Breast epithelium (tissue), 4 donors: ENCODE measurements at regions not wholly inside any gene's neighbourhood (a gene's known extent, or its start where the extent isn't known, plus 50 kb on each side); places are given as distances from the start of the nearest gene placed in this dataset.

Experiments used
- DNase-seq, 2 donors: peaks; one replicate each; pipeline ENCODE4 v3.0.0-alpha.2; 2019; ENCODE audit warnings: low spot score in 2 of 2
- H3K27ac ChIP-seq, 2 donors: fragments of 200-600 bp; sonication (generic) in 1 of 2; one replicate each; pipeline ENCODE4 v1.5.1; 2016 to 2019; ENCODE audit warnings: mild to moderate bottlenecking in 1 of 2
- H3K27me3 ChIP-seq, 2 donors: fragments of 200-600 bp; sonication (generic) in 1 of 2; one replicate each; pipeline versions ENCODE4 v1.5.1 to v1.6.0; 2017 to 2019; ENCODE audit warnings: control low read depth in 1 of 2, mild to moderate bottlenecking in 1 of 2
- H3K36me3 ChIP-seq: fragments of 200-600 bp; one replicate; pipeline ENCODE4 v1.5.1; 2019
- H3K4me1 ChIP-seq, 2 donors: fragments of 200-600 bp; sonication (generic); one replicate each; pipeline ENCODE4 v1.5.1; 2016 to 2019; ENCODE audit warnings: control low read depth in 1 of 2
- H3K4me3 ChIP-seq, 3 donors: fragments of 200-600 bp; sonication (generic); 1 replicate in 2 of 3; 2 replicates in 1 of 3; pipeline ENCODE4 v1.5.1; 2016 to 2019; ENCODE audit warnings: mild to moderate bottlenecking in 3 of 3, moderate library complexity in 2 of 3
- H3K9me3 ChIP-seq, 2 donors: fragments of 200-600 bp; sonication (generic) in 1 of 2; one replicate each; pipeline ENCODE4 v1.5.1; 2016 to 2019; ENCODE audit warnings: control low read depth in 1 of 2
- CTCF ChIP-seq, 3 donors: fragments of 450-650 bp; IDR thresholded peaks; one replicate each; pipeline ENCODE4 v1.5.1; 2016 to 2017; ENCODE audit warnings: antibody characterized with exemption in 3 of 3, mild to moderate bottlenecking in 3 of 3, moderate library complexity in 3 of 3
- POLR2A ChIP-seq: fragments of 450-650 bp; IDR thresholded peaks from one replicate; pipeline ENCODE4 v1.6.1; 2016; ENCODE audit warnings: antibody characterized with exemption, mild to moderate bottlenecking, moderate library complexity
- POLR2AphosphoS5 ChIP-seq, 3 donors: sonication (generic); formaldehyde crosslinking; IDR thresholded peaks; one replicate each; pipeline ENCODE4 v1.6.1; 2017; ENCODE audit warnings: antibody characterized with exemption in 3 of 3
- intact Hi-C: fragments of 100-400 bp; cut with DNase I; formaldehyde crosslinking; loops from one replicate; pipeline ENCODE4 v1.15.1; 2023; ENCODE audit warnings: low total_unique reads

- H3K27me3 ChIP-seq = no peaks in the 10 kb centered on the region
- intact Hi-C loops = no loop called here
- H3K27ac ChIP-seq = no peak overlapping the region
- TF ChIP-seq CTCF (IDR thresholded peaks at IDR 0.05) = no peak
- TF ChIP-seq POLR2A = no peak
- TF ChIP-seq POLR2AphosphoS5 (IDR thresholded peaks at IDR 0.05) = no peak
- no peaks in the 10 kb centered on the region for H3K4me1 ChIP-seq
- no peaks in the 10 kb centered on the region for H3K36me3 ChIP-seq
- no peak for DNase-seq
- no peaks in the 10 kb centered on the region for H3K9me3 ChIP-seq
- H3K4me3 ChIP-seq = no peak overlapping the region
Measured at GRCh38 chr10:109430799-109431198, 492.5 kb downstream of the XPNPEP1 start.

- H3K27ac ChIP-seq = no peak overlapping the region
- no peaks in the 10 kb centered on the region for H3K4me1 ChIP-seq
- intact Hi-C loops = no loop called here
- H3K36me3 ChIP-seq = no peaks in the 10 kb centered on the region
- H3K27me3 ChIP-seq = no peaks in the 10 kb centered on the region
- H3K9me3 ChIP-seq = no peaks in the 10 kb centered on the region
- DNase-seq = no peak
- TF ChIP-seq POLR2AphosphoS5 (IDR thresholded peaks at IDR 0.05) = no peak
- TF ChIP-seq POLR2A = no peak
- TF ChIP-seq CTCF (IDR thresholded peaks at IDR 0.05) = no peak
- H3K4me3 ChIP-seq = no peak overlapping the region
Measured at GRCh38 chr10:109430043-109430760, 493.1 kb downstream of the XPNPEP1 start.

- DNase-seq = no peak
- Histone ChIP-seq H3K4me1 (no peaks in the 10 kb centered on the region), H3K27ac (no peak overlapping the region), H3K36me3 (no peaks in the 10 kb centered on the region), H3K4me3 (no peak overlapping the region), H3K27me3 (no peaks in the 10 kb centered on the region), H3K9me3 (no peaks in the 10 kb centered on the region)
- intact Hi-C loops = no loop called here
- TF ChIP-seq POLR2A (no peak), POLR2AphosphoS5 (IDR thresholded peaks at IDR 0.05) (no peak), CTCF (IDR thresholded peaks at IDR 0.05) (no peak)
Measured at GRCh38 chr10:109428775-109429491, 494.4 kb downstream of the XPNPEP1 start.

GRCh38 chr10:109427411-109427810 lies 495.9 kb downstream of the XPNPEP1 start:
- Histone ChIP-seq H3K9me3 (no peaks in the 10 kb centered on the region), H3K27me3 (no peaks in the 10 kb centered on the region), H3K4me1 (no peaks in the 10 kb centered on the region), H3K36me3 (no peaks in the 10 kb centered on the region), H3K27ac (no peak overlapping the region), H3K4me3 (no peak overlapping the region)
- TF ChIP-seq POLR2A (no peak), CTCF (IDR thresholded peaks at IDR 0.05) (no peak), POLR2AphosphoS5 (IDR thresholded peaks at IDR 0.05) (no peak)
- intact Hi-C loops = no loop called here
- no peak for DNase-seq

- no peaks in the 10 kb centered on the region for H3K36me3 ChIP-seq
- TF ChIP-seq CTCF (IDR thresholded peaks at IDR 0.05) (no peak), POLR2A (no peak), POLR2AphosphoS5 (IDR thresholded peaks at IDR 0.05) (no peak)
Measured at GRCh38 chr10:109426987-109427386, 496.3 kb downstream of the XPNPEP1 start.

More at GRCh38 chr10:109426987-109427386, 496.3 kb downstream of the XPNPEP1 start:
- Histone ChIP-seq H3K4me3 (no peak overlapping the region), H3K9me3 (no peaks in the 10 kb centered on the region), H3K27ac (no peak overlapping the region), H3K27me3 (no peaks in the 10 kb centered on the region), H3K4me1 (no peaks in the 10 kb centered on the region)
- intact Hi-C loops = no loop called here
- no peak for DNase-seq
